HCEC 1CT (cell line): ENCODE measurements at regions not wholly inside any gene's neighbourhood (a gene's known extent, or its start where the extent isn't known, plus 50 kb on each side); places are given as distances from the start of the nearest gene placed in this dataset.

Experiments used
- DNase-seq: peaks from one replicate; pipeline ENCODE4 v3.0.0-alpha.2; 2017

- no peak for DNase-seq
Measured at GRCh38 chr18:78726326-78727056, 253.1 kb upstream of the SALL3 start.

DNA sequence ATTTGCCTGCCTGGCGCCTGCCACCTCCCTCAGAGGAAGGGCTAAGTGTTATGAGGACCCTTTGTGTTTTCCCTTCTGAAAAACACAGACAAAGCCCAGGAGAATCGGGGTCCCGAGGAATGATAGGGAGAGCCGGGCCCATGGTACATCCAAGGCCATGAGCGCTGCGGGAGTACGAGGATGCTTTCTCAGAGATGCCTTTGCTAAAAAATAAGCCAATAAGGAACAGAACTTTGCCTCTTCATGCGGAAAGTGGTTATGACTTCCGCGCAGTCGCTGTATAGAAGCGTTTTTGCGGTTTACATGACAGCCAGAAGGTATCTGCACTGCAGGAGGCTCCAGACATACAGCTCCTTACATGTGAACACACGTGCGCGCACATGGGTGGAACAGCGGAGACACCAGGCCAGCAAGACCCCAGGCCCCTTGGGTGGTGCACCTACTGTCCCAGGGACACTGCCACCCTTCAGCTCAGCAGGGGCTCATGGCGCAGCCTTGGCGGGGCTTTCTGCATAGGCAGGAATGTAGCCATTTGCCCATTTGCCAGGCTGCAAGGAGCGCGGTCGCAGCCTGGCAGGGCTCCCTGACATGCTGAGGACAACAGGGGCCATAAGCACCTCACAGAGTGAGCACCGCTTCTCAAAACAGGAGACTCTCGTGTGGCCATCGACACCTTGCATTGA lies 252.4 kb upstream of the SALL3 start:
- no peak for DNase-seq

- no peak for DNase-seq
Measured at GRCh38 chr18:78727877-78728783, 251.5 kb upstream of the SALL3 start.

GRCh38 chr18:78728784-78729467 lies 250.7 kb upstream of the SALL3 start:
- DNase-seq = no peak

- DNase-seq = no peak
Measured at GRCh38 chr18:78730546-78730945, 249.1 kb upstream of the SALL3 start.

- no peak for DNase-seq
Measured at GRCh38 chr18:78731016-78731397, 248.6 kb upstream of the SALL3 start.

DNA sequence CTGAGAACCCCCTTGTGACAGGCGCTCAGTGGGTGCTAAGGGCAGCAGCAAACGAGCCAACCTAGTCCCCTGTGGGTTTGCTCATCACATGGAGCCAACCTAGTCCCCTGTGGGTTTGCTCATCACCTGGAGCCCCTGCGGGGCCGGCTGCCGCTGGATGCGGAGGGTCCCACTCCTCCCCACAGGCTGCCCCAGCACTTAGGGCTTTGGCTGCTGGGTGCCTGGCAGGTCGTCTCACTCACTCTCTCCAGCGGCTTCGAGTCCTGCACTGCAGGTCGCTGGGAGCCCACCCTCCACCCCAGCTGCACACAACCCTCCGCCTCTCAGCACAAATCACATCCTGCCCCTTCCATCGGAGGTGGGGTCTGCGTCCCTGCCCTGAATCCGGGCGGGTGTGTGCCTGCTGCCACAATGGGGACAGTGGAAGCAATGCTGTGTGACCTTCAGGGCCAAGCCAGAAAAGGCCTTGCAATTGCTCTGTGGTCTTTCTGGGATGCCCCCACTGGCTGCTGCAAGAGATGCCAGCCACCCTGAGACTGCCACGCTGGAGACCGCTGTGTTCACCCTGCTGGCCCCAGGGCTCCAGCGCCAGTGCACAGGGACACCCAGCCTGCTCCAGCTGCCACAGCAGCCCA lies 248.1 kb upstream of the SALL3 start:
- no peak for DNase-seq

- DNase-seq = no peak
Measured at GRCh38 chr18:78732273-78733210, 247.1 kb upstream of the SALL3 start.

DNA sequence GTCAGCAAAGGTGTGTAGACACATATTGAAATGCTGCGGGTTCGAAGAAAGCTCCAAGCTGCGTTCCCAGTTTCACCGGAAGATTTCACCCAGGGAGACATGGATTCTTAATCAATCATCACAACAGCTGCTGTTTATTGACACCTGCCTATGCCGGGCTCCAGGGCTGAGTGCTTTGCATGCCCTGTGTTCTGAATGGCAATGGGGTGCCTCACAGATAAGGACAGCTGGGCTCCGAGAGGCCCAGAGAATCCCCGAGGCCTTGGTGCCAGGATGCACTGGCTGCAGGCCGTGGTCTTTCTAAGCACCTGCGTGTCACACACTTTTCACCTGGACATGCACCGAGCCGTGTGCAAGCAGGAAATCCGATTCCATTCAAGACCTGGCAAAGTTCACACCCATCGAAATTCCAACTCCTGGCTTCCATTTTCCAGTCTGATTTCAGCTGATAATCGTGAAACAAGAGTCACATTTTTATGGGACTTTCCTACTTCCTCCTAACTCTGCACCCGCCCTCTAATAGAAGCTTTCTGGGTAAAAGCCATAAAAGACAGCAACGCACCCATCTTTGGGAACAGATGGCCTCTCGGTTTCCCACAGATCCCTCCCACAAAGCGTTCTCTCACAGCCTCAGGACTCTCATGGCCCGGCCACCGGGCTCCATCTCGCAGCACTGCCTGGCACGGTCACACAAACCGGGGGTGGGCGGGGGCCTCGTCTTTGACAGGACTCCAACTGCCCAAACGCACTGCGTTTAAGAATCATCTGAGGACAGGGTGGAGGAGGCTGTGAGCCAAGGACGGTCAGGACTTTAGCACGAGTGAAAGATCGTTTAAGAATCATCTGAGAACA lies 245.6 kb upstream of the SALL3 start:
- no peak for DNase-seq

GRCh38 chr18:78734614-78734945 lies 245.0 kb upstream of the SALL3 start:
- DNase-seq = no peak

- DNase-seq = no peak
Measured at GRCh38 chr18:78735131-78736014, 244.2 kb upstream of the SALL3 start.

DNA sequence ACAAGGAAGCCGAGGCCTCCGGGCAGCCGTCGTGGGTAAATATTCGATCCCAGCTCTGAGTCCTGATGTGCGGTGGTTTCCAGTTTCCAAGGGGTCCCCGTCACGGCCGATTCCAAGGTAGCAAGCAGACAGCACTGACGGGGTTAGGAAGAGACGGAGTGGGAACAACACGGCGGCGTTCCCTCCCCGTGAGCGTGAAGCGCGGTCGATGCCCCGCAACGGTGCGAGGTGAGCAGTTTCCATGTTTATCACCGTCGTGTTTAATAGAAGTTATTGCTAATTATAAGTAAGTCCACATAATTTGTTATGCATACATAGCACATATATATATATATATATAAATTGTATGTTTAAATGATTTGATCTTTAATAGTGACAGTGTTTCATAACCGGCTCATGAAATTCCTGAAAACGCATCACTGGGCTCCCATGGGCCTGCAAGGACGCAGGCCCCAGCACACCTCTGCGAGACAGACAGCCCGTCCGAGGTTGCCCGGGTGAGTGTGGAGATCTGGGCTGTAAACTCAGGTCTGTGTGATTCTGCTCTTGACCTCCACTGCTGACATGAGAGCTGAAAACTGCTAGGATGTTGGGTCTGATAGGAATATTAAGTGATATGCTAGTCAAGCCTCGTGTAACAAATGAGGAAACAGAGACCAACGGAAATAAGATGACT lies 243.5 kb upstream of the SALL3 start:
- DNase-seq = no peak

- no peak for DNase-seq
Measured at GRCh38 chr18:78737006-78737915, 242.4 kb upstream of the SALL3 start.

DNA sequence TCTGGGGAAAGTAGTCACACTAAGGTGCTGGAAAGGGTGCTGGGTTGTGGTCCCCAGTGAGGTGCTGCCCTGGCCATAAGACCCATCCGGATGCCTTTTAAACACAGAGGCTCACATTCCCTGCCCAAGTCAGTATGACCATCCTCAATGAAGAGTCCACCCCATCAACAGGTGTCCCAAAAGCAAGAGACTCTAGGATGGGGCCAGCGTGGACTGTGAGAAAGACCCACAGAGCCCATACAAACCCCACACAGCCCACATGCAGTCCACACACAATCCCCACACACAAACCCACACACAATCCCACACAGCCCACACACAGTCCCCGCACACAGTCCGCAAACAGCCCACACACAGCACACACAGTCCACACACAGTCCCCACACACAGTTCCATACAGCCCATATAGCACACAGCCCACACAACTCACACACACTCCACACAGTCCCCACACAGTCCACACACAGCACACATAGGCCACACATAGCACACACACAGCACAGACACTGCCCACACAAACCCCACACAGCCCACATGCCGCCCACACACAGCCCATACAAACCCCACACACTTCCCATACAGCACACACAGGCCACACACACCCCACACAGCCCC lies 241.4 kb upstream of the SALL3 start:
- no peak for DNase-seq

- DNase-seq = no peak
Measured at GRCh38 chr18:78739115-78739514, 240.5 kb upstream of the SALL3 start.

- no peak for DNase-seq
Measured at GRCh38 chr18:78739882-78740677, 239.5 kb upstream of the SALL3 start.
